H1 (cell line): ENCODE measurements at regions not wholly inside any gene's neighbourhood (a gene's known extent, or its start where the extent isn't known, plus 50 kb on each side); places are given as distances from the start of the nearest gene placed in this dataset.

Experiments
- ASH2L ChIP-seq: fragments of 200-600, 300-600 bp; sonication (generic); IDR thresholded peaks from one replicate; pipeline ENCODE4 v1.7.1; 2017; ENCODE audit warnings: low read length
- EGR1 ChIP-seq: IDR thresholded peaks from 2 replicates; pipeline ENCODE4 v1.6.1; 2011; ENCODE audit warnings: low read depth, low read length, borderline replicate concordance
- POLR2AphosphoS5 ChIP-seq: IDR thresholded peaks from 2 replicates; pipeline ENCODE4 v1.6.1; 2011; ENCODE audit warnings: low read depth, low read length
- TEAD4 ChIP-seq: IDR thresholded peaks from 2 replicates; pipeline ENCODE4 v1.6.1; 2012; ENCODE audit warnings: low read depth, low read length, inconsistent platforms, mixed read lengths
- USF2 ChIP-seq: IDR thresholded peaks from 2 replicates; pipeline ENCODE4 v1.6.1; 2011; ENCODE audit warnings: low read length, improper control_type of control experiment

- TF ChIP-seq TEAD4 (no peak), POLR2AphosphoS5 (no peak), ASH2L (no peak), EGR1 (no peak), USF2 (no peak)
Observed at GRCh38 chr14:42523666-42524065, 917.0 kb downstream of the LRFN5 start (continued).
